NOMO-1 treated with DMSO at 0.1 percent for 48 hours (cell line): ENCODE measurements at regions not wholly inside any gene's neighbourhood (a gene's known extent, or its start where the extent isn't known, plus 50 kb on each side); places are given as distances from the start of the nearest gene placed in this dataset.
A peak's percentile ranks its signal among the peaks of the same experiment; 100 is the strongest.
"Not testable (repeated sequence)": the region's sequence is repeated elsewhere in the genome, so short reads cannot be mapped to it uniquely, and the experiment has no call there.

Experiments
- DNase-seq: peaks from one replicate; lab custom pipeline; 2025; ENCODE audit not compliant: unreplicated experiment; lab: John Stamatoyannopoulos, UW

DNA sequence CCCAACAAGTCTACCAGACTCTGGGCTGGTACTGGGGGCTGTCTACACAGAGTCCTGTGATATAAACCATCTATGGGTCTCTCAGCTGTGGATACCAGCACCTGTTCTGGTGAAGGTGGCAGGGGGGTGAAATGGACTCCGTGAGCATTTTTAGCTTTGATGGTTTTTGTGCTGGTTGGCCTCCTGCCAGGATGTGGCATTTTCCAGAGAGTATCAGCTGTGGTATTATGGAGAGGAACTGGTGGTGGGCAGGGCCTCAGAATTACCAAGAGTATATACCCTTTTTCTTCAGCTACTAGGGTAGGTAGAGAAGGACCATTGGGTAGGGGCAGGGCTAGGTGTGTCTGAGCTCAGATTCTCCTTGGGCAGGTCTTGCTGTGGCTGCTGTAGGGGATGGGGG lies 1920.9 kb upstream of the PCDH20 start:
- no peak for DNase-seq

DNA sequence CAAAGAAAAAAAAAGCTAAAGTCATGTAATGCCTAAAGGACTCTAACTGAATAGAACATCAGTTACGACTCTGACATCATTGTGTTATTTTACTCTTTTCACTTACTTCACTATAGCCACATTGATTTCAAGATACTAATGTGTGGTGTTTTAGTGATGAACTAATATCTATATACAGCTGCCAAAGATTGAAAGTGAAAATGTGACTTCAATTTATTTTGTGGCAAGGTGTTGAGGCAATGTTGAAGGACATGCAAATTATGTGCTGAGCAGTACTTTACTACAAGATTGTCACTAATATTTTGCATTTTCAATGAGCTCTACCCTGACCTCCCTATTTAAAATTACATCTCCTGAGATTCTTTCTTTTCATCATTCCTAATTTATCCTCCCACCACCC lies 1911.9 kb upstream of the PCDH20 start:
- no peak for DNase-seq

DNA sequence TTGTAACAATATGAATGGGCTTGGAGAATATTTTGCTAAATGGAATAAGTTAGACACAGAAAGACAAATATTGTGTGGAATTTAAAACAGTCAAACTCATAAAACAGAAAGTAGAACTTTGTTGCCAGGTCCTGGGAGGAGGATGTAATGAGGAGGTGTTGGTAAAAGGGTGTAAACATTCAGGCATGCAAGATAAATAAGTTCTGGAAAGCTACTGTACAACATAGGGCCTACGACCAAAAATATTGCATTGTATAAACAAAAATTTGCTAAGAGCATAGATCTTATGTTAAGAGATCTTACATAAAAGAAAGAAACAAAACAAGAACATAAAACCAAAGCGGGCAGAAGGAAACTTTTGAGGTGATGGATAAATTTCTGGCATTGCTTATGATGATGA lies 1907.8 kb upstream of the PCDH20 start:
- no peak for DNase-seq

DNA sequence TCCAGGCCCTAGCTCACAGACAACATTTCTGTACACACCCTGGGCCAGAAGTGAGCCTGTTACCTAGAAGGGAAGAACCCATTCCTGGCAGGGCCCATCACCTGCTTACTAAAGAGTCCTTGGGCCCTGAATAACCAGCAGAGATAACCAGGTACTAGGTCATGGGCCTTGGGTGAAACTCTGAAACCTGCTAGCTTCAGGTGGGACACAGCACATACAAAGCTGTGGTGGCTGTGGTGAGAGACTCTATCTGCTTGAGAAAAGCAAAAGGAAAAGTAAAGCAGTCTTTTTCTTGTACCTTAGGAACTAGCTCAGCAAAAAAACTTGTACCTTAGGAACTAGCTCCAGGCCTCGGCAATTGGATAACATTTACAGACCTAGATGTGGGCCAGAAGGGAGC lies 1895.9 kb upstream of the PCDH20 start:
- DNase-seq = no peak

DNA sequence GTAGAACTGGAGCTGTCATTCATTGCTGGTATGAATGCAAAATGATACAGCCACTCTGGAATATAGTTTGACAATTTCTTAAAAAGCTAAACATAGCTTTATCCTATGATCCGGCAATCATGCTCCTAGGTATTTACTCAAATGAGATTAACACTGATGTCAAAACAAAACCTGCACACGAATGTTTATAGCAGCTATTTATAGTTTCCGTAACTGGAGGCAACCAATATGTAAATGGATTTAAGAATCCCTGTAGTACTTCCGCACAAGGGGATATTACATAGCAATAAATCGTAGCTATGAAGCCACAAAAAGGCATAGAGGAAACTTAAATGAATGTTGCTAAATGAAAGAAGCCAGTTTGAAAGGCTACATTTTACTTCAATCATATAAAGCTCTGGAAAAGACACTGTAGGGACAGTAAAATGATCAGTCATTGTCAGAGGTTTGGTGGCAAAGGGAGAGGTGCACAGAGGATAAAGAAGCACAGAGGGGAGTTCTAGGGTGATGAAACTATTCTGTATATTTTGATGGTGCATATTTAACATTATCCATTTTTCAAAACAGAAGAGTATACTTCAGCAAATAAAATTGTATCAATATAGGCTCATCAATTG lies 1893.0 kb upstream of the PCDH20 start:
- no peak for DNase-seq

DNA sequence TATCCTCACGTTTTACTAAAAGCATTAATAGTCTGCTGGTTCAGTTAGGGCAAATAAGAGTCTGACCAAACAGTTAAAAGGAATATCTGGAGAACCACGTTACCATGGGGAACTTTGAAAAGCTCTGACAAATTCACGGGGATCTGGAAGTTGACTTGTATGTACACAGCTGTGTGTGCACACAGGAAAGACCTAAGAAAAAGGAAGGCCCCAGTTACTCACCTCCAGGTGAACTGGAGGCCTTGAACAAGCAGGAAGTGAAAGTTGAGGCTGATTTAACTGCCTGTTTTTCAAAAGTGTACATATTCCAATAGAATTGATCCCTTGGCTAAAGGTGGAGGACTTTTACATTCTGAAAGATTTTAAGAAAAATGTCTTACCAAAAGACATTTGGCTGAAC lies 1891.6 kb upstream of the PCDH20 start:
- peak; percentile 85 for DNase-seq

DNA sequence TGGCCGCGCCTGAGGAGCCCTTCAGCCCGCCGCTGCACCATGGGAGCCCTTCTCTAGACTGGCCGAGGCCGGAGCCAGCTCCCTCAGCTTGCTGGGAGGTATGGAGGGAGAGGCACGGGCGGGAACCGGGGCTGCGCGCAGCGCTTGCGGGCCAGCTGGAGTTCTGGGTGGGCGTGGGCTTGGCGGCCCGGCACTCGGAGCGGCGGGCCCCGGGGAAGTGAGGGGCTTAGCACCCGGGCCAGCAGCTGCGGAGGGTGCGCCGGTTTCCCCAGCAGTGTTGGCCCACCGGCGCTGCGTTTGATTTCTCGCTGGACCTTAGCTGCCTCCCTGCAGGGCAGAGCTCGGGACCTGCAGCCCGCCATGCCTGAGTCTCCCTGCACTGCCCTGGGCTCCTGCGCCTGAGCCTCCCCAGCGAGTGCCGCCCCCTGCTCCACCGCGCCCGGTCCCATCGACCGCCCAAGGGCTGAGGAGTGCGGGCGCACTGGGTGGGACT lies 1890.0 kb upstream of the PCDH20 start:
- DNase-seq = no peak

DNA sequence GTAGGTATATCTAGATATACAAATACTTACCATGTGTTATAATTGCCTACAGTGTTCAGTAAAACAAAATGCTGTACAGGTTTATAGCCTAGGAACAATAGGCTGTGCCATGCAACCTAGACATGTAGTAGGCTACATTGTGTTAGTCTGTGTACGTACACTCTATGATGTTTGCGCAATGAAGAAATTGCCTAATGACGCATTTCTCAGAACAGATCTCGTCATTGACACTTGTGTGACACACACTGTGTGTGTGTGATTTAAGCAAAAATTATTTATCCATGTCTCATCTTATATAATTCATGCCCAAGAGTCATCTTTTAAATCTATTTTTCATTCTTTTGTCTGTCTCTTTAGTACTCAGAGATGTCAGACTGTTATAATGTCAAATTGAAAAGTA lies 1888.8 kb upstream of the PCDH20 start:
- DNase-seq = no peak

DNA sequence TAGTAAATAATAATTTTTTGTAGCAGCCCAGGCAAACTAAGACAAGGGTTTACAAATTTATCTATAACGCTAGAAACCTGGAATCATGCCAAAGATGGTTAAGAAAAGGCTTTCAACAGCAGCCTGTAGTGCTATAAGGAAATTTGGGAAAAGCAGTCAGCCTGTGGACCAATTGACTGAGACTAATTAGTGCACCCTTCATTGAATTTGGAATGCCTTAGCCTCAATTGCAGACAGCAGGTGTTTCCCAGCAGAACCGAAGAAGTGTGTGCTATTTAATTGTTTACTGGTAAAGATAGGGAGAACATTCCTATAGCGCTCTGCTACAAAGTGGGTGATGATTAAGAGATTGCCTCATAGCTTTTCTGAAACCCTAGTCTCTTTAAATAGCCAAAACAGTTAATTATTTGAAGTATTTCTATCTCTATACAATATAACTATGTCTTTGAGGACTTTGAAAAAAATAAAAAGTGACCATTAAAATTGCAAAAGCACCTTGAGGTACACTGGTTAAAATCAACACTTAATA lies 1884.3 kb upstream of the PCDH20 start:
- no peak for DNase-seq

DNA sequence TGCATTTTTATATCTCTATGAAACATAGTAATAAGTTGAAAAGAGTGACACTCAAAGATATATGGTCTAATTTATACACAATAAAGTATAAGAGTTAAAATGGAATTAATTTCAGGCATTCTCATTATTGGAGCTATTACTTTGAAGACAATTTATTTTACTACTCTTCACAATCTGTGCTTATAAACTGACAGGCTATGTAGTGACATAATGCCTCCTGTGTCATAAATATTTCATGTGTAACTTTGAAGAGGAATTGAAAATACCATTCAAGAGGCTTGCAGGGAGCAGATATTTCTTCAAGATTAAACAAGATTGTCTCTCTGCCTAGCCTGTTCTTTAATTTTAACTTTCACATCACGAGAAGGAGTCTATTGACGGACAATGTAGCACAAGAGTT lies 1881.5 kb upstream of the PCDH20 start:
- peak; percentile 17 for DNase-seq

DNA sequence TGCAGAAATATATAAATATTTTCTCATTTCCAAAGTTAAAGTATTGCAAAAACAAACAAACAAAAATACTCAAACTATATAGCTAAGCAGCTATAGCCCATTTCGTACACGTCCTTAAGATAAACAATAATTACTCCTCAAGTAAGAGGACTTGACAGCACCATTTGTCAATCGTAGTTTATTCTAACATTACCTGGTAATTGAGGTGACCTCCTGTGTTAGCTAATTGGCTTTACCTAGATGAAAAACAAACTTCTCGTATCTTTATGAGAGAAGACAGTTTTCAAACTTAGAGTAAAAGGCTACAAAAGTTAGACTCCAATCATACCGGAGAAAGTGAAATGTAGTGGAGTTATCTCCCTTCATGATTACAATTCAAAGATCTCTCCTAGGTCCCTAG lies 1876.1 kb upstream of the PCDH20 start:
- no peak for DNase-seq

DNA sequence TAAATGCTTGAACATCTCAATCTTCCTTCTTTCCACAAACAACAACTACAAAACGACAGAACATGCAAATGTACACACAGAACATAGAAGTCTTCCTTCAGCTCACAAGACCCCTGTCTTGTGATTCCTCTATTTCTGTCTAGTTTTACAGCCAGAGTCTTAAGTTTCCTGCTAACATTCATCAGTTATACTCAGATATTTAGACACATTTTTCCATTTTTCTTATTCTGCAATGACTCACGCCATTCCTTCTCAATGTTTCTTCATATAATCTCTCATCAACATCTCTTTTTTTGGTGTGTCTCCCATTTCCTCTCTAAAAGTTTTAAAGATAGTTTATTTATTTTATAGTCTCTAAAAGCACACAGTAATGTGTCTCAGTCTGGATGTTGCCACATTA lies 1872.9 kb upstream of the PCDH20 start:
- no peak for DNase-seq

DNA sequence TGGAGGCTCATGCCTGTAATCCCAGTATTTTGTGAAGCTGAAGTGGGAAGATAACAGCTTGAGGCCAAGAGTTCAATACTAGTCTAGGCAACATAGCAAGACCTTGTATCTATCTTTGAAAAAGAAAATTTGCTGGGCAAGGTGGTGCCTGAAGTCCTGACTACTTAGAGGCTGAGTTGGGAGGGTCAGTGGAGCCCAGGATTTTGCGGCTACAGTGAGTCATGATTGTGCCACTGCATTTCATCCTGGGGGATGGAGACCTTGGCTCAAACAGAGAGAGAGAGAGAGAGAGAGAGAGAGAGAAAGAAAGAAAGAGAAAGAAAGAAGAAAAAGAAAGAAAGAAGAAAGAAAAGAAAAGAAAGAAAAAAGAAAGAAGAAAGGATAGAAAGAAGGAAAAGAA lies 1872.3 kb upstream of the PCDH20 start:
- no peak for DNase-seq

DNA sequence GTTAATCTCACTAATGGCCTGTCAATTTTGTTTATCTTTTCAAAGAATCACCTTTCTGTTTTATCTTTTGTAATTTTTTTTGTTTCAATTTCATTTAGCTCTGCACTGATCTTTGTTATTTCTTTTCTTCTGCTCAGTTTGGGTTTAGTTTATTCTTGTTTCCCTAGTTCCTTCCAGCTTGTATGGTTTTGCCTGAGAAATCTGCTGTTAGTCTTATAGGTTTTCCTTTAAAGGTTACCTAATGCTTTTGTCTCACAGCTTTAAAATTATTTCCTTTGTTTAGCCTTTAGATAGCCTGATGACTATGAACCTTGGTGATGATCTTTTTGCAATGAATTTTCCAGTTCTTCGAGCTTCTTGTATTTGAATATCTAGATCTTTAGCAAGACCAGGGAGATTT lies 1869.8 kb upstream of the PCDH20 start:
- no peak for DNase-seq

DNA sequence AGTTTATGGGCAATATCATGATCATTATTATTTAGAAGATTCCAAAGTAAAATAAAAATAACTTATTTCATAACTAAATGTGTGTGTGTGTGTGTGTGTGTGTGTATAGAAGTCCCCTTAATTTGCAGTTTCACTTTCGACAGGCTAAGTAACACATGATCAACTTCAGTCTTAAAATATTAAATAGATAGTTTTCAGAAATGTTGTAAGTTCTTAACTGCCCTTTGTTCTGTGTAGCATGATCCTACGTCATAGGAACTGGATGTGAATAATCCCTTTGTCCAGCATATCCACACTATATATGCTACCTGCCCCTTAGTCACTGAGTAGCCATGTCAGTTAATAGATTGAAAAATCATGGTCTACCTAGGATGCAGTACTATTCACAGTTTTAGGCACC lies 1863.5 kb upstream of the PCDH20 start:
- no peak for DNase-seq

DNA sequence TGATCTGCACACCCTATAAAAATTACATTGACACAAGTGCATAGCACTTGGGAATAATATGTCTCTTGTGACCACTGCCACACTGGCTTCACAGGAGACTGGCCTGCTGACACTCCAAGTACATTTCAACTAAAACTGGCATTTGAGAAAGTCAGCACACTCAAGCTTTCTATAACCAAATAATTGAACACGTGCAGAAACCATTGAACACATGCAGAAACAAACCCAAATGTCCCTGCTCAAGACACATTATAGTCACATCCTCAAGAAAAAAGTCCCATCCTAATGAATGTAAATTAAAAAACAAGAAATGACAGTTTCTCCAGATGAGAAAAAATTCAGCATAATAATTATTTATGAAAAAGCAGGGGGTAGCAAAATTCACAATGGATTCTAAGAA lies 1859.1 kb upstream of the PCDH20 start:
- DNase-seq = no peak

DNA sequence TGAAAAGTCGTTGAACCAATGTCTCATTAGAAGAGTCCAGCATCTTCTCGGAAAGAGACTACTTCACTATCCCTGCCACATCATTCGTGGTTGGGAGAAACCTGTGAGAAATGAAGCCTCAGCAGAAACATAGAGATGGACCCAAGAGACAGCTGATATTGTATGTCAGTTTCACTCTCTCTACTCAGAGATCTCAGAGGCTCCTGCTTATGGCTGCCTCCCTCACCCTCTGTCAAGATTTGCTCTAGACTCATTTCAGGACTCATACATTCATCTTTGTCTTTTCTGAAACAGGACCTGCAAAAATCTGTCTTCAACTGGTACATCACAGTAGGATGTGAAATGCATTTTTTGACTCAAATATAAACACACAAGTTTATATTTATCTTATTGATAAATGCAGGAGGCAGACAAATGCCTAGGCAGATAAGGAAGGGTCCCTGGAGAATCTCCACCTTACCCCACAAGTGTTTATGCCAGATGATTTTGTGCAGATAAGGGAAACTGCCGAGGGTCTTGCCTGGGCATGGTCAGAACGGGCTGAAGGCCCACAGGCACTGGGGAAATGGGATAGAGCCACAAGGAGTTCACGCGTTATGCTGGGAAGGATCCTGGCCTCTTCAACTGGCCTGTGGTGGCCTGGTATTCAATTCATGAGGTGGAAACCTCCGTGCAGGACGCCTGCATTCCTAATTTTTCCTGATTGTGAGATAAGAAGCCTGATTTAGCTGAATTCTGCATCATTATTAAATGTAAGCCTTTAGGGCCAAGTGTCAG lies 1834.0 kb upstream of the PCDH20 start:
- DNase-seq = no peak

DNA sequence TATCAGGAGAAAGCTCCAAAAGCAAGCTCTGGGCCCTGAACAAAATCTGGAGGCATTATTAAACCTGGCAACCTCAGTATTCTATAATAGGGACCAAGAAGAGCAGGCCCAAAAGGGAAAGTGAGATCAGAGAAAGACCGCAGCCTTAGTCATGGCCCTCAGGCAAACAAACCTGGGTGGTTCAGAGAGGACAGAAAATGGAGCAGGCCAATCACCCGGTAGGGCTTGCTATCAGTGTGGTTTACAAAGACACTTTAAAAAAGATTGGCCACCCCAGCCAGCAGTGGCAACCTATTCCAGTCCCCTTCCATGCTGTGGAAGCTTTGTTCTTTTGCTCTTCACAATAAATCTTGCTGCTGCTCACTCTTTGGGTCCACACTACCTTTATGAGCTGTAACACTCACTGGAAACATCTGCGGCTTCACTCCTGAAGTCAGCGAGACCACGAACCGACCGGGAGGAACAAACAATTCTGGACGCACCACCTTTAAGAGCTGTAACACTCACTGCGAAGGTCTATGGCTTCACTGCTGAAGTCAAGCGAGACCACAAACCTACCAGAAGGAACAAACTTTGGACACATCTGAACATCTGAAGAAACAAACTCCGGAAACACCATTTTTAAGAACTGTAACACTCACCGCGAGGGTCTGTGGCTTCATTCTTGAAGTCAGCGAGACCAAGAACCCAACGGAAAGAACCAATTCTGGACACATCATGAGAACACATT lies 1821.2 kb upstream of the PCDH20 start:
- not testable (repeated sequence) for DNase-seq

DNA sequence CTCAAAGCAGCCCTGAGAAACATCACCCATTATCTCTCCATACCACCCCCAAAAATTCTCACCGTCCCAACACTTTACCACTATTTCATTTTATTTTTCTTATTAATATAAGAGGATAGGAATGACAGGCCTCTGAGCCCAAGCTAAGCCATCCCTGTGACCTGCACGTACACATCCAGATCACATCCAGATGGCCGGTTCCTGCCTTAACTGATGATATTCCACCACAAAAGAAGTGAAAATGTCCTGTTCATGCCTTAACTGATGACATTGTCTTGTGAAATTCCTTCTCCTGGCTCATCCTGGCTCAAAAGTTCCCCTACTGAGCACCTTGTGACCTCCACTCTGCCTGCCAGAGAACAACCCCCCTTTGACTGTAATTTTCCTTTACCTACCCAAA lies 1802.9 kb upstream of the PCDH20 start:
- DNase-seq = not testable (repeated sequence)

DNA sequence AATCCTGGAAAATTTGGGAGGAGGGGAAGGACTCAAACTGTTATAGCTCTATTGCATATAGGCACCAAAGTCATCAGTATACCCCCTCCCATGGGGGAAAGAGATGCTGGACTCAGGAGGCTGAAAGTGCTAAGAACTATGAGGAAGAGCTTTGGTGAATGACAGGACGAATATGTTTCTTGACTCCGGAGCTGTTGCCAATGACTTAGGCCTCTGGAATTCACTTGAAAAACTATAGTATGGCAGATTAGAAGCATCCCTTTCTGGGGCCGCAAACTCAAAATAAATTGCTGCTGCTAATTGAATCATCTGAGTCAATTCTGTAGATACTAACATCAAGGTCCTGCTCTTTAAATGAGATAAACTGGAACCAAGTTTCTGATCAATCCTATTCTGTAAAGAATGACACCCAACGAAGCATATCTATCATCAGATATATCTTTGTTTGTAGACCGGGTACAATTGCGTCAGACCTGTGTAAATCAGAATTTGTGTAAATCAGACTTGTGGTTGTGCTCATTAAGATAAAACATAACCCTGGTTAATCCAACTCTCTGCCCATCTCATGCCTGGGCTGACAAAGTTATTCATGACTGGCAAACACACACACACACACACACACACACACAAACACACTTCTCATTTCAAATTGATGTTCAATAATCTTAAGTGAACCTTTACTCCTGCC lies 1793.8 kb upstream of the PCDH20 start:
- DNase-seq = no peak

DNA sequence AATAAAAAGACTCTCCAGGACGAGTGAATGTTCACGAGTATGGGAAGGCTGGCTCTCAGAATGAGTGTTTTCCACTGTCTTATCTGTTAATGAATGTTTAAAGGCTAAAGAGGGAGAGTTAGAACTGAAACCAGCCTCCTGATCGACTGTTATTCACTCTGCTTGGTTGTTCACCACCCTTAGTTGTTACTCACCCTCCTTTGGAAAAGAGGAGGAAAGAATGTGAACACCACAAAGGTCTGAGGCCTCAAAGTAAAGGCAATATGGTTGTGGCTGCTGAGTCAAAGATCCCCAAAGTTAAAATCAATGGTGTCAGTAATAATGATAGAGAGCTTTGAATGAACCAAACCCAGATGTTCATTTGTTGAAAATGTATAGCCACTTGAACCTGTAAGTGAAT lies 1793.2 kb upstream of the PCDH20 start:
- no peak for DNase-seq
